CD1c-positive myeloid dendritic cell (primary cell): ENCODE measurements at regions not wholly inside any gene's neighbourhood (a gene's known extent, or its start where the extent isn't known, plus 50 kb on each side); places are given as distances from the start of the nearest gene placed in this dataset.

Experiments used
- DNase-seq: peaks from one replicate; pipeline ENCODE4 v3.0.0-alpha.2; 2016; ENCODE audit errors: extremely low spot score

GRCh38 chr10:29069941-29070340 lies 218.9 kb upstream of the LYZL1 start:
- no peak for DNase-seq

GRCh38 chr10:29078919-29079318 lies 210.0 kb upstream of the LYZL1 start:
- no peak for DNase-seq

- DNase-seq: no peak
Observed at GRCh38 chr10:29081231-29081630, 207.6 kb upstream of the LYZL1 start.

GRCh38 chr10:29081951-29082685 lies 206.8 kb upstream of the LYZL1 start:
- no peak for DNase-seq

GRCh38 chr10:29083096-29083495 lies 205.8 kb upstream of the LYZL1 start:
- DNase-seq: no peak

GRCh38 chr10:29084681-29085307 lies 204.1 kb upstream of the LYZL1 start:
- no peak for DNase-seq

GRCh38 chr10:29089091-29089490 lies 199.8 kb upstream of the LYZL1 start:
- no peak for DNase-seq

GRCh38 chr10:29096303-29096824 lies 192.5 kb upstream of the LYZL1 start:
- no peak for DNase-seq

- no peak for DNase-seq
Observed at GRCh38 chr10:29098423-29098822, 190.4 kb upstream of the LYZL1 start.

GRCh38 chr10:29099001-29099400 lies 189.9 kb upstream of the LYZL1 start:
- no peak for DNase-seq

- no peak for DNase-seq
Observed at GRCh38 chr10:29099415-29099814, 189.5 kb upstream of the LYZL1 start.

- no peak for DNase-seq
Observed at GRCh38 chr10:29100505-29100904, 188.4 kb upstream of the LYZL1 start.

- DNase-seq: no peak
Observed at GRCh38 chr10:29102233-29102632, 186.6 kb upstream of the LYZL1 start.

GRCh38 chr10:29102636-29103035 lies 186.2 kb upstream of the LYZL1 start:
- no peak for DNase-seq

- no peak for DNase-seq
Observed at GRCh38 chr10:29104661-29105399, 184.0 kb upstream of the LYZL1 start.

- no peak for DNase-seq
Observed at GRCh38 chr10:29105516-29106215, 183.2 kb upstream of the LYZL1 start.

- DNase-seq: no peak
Observed at GRCh38 chr10:29106287-29106686, 182.6 kb upstream of the LYZL1 start.

GRCh38 chr10:29107866-29108498 lies 180.9 kb upstream of the LYZL1 start:
- DNase-seq: no peak

GRCh38 chr10:29109707-29110571 lies 178.9 kb upstream of the LYZL1 start:
- DNase-seq: no peak

- DNase-seq: no peak
Observed at GRCh38 chr10:29112827-29113615, 175.8 kb upstream of the LYZL1 start.
